ENCODE measurements at regions not wholly inside any gene's neighbourhood (a gene's known extent, or its start where the extent isn't known, plus 50 kb on each side); places are given as distances from the start of the nearest gene placed in this dataset.

DNA sequence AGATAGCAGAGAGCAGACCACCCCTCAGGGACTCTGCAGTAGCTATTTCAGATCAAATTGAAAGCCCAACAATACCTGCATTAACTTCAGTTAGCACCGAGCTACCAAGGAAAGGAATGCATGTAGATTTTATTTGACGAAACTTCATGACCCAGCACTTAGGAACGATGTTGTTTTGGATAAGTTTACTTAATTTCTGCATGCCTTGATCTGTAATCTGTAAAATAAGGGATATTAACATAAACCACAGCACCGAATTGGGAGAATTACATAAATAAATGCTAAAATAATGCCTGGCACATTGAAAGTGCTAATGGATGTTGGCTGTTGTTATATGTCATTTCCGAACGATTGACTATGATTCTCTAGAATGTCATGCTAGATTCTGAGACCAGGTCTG, 435.8 kb upstream of the CLINT1 start:
- 57 to 62% methylated on average over 6 of the region's 6 CpGs for WGBS, 2 donors

DNA sequence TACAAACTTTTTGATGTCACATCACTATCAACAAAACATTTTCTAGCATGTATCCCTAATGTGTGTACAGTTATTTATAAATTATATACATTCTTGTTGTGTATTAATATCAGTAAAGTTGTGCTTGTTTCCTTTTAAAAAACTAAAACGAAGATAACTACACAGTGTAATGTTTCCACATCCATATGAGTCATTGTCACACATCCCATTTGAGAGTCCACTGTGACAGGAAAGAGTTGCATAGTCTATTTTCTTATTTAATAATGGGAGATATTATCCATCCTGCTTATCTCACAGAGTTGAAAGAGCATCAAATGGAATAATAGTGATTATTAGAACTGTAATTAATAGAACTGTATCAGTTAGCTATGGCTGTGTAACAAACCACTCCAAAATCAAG, 434.0 kb upstream of the CLINT1 start:
- no peaks in the 10 kb centered on the region for H3K27me3 ChIP-seq
- no peak for DNase-seq
- TF ChIP-seq CTCF (IDR thresholded peaks at IDR 0.05) (no peak), POLR2A (IDR thresholded peaks at IDR 0.05) (no peak)
- H3K4me1 ChIP-seq = no peaks in the 10 kb centered on the region
- H3K27ac ChIP-seq = no peak overlapping the region
- H3K4me3 ChIP-seq = no peak overlapping the region
- no peaks in the 10 kb centered on the region for H3K9me3 ChIP-seq
- no peak for ATAC-seq
- WGBS, 2 donors = 56 to 71% methylated on average over 1 of the region's 1 CpG
- no peaks in the 10 kb centered on the region for H3K36me3 ChIP-seq (replicated peaks in 1 of 2; ENCODE audit: insufficient read depth in 1 of 2, low read depth in 2 of 2)
- intact Hi-C loops (cut with DNase I) = no loop called here

More for the DNA sequence above, 435.8 kb upstream of the CLINT1 start:
- Histone ChIP-seq H3K4me3 (no peak overlapping the region), H3K9me3 (no peaks in the 10 kb centered on the region), H3K36me3 (replicated peaks in 1 of 2; ENCODE audit: insufficient read depth in 1 of 2, low read depth in 2 of 2) (no peaks in the 10 kb centered on the region), H3K27ac (no peak overlapping the region), H3K4me1 (no peaks in the 10 kb centered on the region), H3K27me3 (no peaks in the 10 kb centered on the region)
- no peak for ATAC-seq
- no peak for TF ChIP-seq CTCF (IDR thresholded peaks at IDR 0.05)
- no peak for TF ChIP-seq POLR2A (IDR thresholded peaks at IDR 0.05)
- no peak for DNase-seq
- intact Hi-C loops (cut with DNase I) = no loop called here

DNA sequence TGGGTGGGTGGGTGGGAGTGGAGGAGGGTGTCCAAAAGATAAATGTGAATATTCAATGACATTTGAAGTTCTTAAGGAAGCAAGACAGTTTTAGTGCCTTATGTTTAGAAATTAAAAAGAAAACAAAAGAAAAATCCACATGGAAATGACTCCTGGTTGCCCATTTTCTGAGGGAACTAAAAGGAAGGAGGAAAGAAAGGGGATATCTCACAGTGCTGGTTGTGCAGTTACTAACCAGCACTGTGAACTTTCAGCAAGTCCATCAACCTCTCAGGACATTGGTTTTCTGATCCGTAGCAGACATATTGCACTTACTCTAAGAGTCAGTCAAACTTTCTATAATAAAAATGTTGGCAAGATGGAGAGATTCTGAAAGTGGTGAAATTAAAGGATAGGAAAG, 431.0 kb upstream of the CLINT1 start:
- H3K4me1 ChIP-seq = no peaks in the 10 kb centered on the region
- H3K27me3 ChIP-seq = no peaks in the 10 kb centered on the region
- H3K4me3 ChIP-seq = no peak overlapping the region
- ATAC-seq = no peak
- intact Hi-C loops (cut with DNase I) = no loop called here
- no peak overlapping the region for H3K27ac ChIP-seq
- no peaks in the 10 kb centered on the region for H3K36me3 ChIP-seq (replicated peaks in 1 of 2; ENCODE audit: insufficient read depth in 1 of 2, low read depth in 2 of 2)
- WGBS, 2 donors = 79 to 96% methylated on average over 1 of the region's 1 CpG
- TF ChIP-seq POLR2A (IDR thresholded peaks at IDR 0.05) (no peak), CTCF (IDR thresholded peaks at IDR 0.05) (no peak)
- DNase-seq = no peak
- H3K9me3 ChIP-seq = no peaks in the 10 kb centered on the region

- Histone ChIP-seq H3K36me3 (replicated peaks in 1 of 2; ENCODE audit: insufficient read depth in 1 of 2, low read depth in 2 of 2) (no peaks in the 10 kb centered on the region), H3K9me3 (no peaks in the 10 kb centered on the region), H3K27me3 (no peaks in the 10 kb centered on the region), H3K27ac (no peak overlapping the region), H3K4me1 (no peaks in the 10 kb centered on the region), H3K4me3 (no peak overlapping the region)
- 88 to 100% methylated on average over 1 of the region's 1 CpG for WGBS, 2 donors
- ATAC-seq = no peak
- intact Hi-C loops (cut with DNase I) = no loop called here
- no peak for DNase-seq
- TF ChIP-seq POLR2A (IDR thresholded peaks at IDR 0.05) (no peak), CTCF (IDR thresholded peaks at IDR 0.05) (no peak)
These were observed 429.3 kb upstream of the CLINT1 start for GRCh38 chr5:158288272-158288657.

- DNase-seq (peak in 2 of 4 donors; percentile 14 to 16), ATAC-seq (no peak)
- Histone ChIP-seq H3K4me3 (no peak overlapping the region), H3K4me1 (no peaks in the 10 kb centered on the region), H3K36me3 (replicated peaks in 1 of 2; ENCODE audit: insufficient read depth in 1 of 2, low read depth in 2 of 2) (no peaks in the 10 kb centered on the region), H3K9me3 (no peaks in the 10 kb centered on the region), H3K27ac (no peak overlapping the region), H3K27me3 (no peaks in the 10 kb centered on the region)
- WGBS, 2 donors = 22 to 34% methylated on average over 12 of the region's 12 CpGs
- intact Hi-C loops (cut with DNase I) = no loop called here
- no peak for TF ChIP-seq CTCF (IDR thresholded peaks at IDR 0.05)
- TF ChIP-seq POLR2A (IDR thresholded peaks at IDR 0.05) = no peak
These were observed 428.8 kb upstream of the CLINT1 start for GRCh38 chr5:158287643-158288271.
